ENCODE measurements at regions not wholly inside any gene's neighbourhood (a gene's known extent, or its start where the extent isn't known, plus 50 kb on each side); places are given as distances from the start of the nearest gene placed in this dataset.

GRCh38 chr13:54165581-54166215, 1137.1 kb downstream of the OLFM4 start:
- no peak for DNase-seq (ENCODE audit: low spot score)

GRCh38 chr13:54173996-54174395, 1145.4 kb downstream of the OLFM4 start:
- DNase-seq (ENCODE audit: low spot score), result no peak

DNA sequence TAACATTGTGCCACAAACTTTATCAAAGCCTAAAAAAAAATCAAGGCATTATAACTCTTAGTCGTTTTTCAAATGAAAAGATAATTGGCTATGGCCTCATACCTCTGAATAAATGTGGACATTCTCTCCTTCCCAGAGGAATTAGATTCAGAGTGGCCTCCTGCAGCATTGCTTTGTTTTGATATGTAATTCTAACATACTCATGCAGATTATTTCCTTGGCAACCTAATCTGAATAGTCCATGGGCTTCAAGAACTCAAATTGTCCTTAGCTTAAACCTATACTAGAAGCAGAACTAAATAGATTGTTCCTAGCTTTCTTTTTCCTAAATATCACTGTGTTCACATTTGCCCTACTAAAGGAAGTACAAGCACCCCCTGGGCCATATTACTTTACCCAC, 1146.9 kb downstream of the OLFM4 start:
- DNase-seq (ENCODE audit: low spot score), result no peak

DNA sequence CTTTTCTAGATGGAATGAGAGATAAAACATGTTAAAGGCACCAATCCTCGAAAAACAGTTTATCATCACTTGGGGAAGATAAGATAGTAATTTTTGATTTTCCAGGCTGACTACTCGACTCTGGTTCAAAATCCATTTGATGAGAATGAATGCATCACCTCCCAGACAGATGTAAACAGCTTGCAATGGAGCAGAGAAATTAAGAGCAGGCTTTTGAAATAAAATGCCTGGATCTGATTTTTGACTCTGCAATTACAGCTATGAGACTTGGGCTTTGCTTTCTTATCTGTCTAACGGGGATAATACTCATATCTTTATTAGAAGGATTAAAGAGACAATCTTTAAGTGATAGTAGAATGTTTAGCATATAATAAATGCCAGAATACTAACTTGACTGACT, 1148.9 kb downstream of the OLFM4 start:
- DNase-seq (ENCODE audit: low spot score), result no peak

DNA sequence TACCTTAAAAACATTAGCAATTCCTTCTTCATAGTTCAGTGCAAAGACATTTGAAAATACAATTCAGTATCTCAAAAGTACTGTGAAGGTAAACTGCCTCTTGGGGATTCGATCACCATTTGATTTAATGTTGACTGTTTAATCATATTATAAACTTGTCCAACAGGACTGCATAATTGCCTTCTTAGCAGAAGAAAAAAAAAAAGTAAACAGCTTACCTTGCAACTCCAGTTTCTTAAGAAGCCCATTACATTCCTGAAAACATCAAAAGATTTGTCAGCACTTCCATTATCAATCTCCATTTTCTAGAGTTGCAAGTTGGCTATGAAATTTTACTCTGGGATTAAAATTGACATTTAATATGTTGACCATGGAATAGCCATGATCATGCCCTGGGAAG, 1154.6 kb downstream of the OLFM4 start:
- no peak for DNase-seq (ENCODE audit: low spot score)

DNA sequence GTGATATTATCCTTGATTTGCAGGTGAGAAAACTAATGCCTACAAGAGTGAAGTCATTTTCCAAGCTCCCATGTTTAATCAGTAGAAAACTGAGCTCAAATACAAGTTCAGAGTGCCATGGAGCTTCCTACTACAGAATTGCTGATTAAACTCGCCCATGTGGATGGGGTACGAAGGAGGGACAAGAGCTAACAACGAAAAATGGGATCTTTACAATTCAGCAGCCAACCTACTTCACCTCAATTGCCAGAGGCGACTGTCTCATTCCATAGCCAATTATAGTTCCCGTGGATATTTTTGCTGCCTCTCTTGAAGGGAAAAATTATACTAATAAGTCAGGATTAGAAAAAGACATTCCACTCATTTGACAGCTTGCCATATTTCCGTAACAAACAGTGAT, 1155.1 kb downstream of the OLFM4 start:
- DNase-seq (ENCODE audit: low spot score), result no peak

GRCh38 chr13:54184576-54184975, 1156.0 kb downstream of the OLFM4 start:
- DNase-seq (ENCODE audit: low spot score), result no peak

DNA sequence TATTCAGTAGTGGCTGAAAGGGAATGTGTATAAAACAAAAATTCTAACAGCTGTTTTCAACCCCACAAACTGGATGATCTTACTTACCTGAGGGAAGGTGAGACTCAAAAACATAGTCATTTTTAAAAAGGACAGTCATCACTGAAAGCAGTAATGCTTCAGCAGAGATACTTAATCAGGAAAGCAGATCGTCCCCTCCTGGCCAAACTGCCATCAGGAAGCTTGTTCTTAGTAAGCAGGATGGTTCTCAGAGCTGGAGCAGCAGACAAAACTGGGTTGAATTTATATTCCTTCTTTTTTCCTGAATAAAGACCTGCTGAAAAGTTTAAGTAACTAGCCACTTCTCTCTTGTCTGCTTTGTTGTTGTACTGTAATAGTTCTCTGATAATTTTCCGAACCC, 1156.5 kb downstream of the OLFM4 start:
- DNase-seq (ENCODE audit: low spot score), result no peak

DNA sequence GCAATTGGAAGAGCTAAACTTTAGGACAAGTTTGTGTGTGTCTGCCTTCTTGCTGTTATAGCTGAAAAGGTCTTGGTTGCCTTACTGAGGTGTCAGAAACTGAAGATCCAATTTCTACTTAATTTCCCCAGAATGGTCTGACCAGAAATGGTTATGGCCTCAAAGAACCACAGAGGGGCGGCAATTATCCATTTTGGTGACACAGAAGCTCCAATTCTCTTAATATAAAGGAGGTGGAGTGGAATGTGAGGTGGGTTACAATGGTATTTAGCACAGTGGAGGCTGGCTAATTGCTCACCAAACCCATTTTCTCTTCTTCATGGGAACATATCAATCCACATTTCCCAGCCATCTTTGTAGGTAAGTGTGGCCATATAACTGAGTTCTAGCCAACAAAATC, 1157.2 kb downstream of the OLFM4 start:
- no peak for DNase-seq (ENCODE audit: low spot score)

- no peak for DNase-seq (ENCODE audit: low spot score)
Observed at GRCh38 chr13:54187461-54187860, 1158.8 kb downstream of the OLFM4 start.

GRCh38 chr13:54194233-54195024, 1165.8 kb downstream of the OLFM4 start:
- DNase-seq (ENCODE audit: low spot score), result no peak

- no peak for DNase-seq (ENCODE audit: low spot score)
Observed at GRCh38 chr13:54196684-54197083, 1168.1 kb downstream of the OLFM4 start.

DNA sequence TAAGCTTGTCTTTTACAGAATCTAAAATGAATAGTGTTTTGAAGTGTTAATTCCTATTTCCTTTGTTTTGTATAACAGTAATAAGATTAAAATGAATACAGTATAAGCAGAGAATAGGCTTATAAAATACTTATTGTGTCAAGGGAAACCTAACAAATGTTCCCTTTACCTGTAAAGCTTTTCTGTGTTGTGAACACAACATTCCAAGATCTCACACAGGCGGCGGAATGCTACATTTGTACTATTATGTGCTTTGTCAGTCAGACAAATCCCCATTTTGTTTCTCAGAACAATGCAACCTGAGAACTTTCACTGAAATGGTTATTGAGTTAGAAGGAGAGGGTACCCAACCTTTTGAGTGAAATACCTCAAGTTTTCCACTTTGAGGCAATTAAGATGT, 1170.3 kb downstream of the OLFM4 start:
- DNase-seq (ENCODE audit: low spot score), result no peak

DNA sequence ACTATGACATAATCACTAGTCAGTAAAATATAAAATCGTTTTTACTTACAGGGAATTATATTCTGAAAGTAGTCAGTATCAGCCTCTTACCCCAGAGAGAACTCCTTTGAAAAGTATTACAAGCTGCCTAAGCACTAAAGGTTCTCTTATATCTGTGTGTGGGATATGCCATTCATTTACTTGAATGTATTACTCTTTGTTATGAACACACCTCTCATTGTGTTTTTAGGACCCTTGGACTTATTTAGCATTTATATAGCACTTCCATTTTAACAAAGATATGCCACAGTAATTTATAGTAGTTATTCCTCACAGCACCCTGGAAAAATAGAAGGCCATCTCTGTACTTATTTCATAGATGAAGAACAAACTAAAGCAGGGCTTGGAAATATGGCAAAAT, 1178.0 kb downstream of the OLFM4 start:
- DNase-seq (ENCODE audit: low spot score), result no peak

- DNase-seq (ENCODE audit: low spot score), result no peak
Observed at GRCh38 chr13:54210397-54211049, 1181.9 kb downstream of the OLFM4 start.

DNA sequence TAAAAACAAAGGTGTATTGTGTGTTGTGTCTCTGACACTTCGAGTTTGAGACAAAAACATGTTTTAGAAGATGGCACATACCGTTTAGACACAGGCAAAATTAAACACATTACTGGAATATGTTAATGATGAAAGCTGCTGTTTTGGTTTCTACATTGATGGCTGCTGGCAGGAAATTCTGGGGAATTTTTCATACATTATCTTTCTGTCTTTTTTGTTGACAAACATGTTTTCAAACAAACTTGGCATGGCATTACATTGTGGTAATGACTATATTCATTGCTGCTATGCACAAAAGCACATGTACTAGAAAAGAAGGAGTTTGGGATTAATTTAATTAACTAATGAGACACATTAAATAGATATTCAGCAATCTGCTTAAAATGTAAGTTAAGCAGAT, 1187.6 kb downstream of the OLFM4 start:
- no peak for DNase-seq (ENCODE audit: low spot score)

GRCh38 chr13:54226876-54227275, 1198.3 kb downstream of the OLFM4 start:
- no peak for DNase-seq (ENCODE audit: low spot score)

DNA sequence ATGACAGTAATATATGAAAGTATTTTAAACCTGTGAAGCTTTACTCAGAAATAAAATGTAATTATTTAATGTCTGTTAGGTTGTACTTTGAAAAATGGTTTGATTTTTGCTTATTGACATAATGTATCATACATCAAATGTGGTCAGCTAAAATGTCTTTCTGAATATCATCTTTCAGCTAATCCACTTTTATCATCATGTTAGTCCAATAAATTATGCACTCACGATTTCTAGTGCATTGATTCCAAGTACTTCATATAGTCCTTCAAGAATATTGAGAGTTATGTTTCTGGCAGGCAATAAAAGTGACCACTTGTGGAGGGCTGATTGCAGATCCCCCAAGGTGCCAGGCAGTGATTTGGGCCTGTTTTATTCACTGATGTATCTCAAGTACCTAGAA, 1204.1 kb downstream of the OLFM4 start:
- DNase-seq (ENCODE audit: low spot score), result no peak

- no peak for DNase-seq (ENCODE audit: low spot score)
Observed at GRCh38 chr13:54234607-54235006, 1206.0 kb downstream of the OLFM4 start.

DNA sequence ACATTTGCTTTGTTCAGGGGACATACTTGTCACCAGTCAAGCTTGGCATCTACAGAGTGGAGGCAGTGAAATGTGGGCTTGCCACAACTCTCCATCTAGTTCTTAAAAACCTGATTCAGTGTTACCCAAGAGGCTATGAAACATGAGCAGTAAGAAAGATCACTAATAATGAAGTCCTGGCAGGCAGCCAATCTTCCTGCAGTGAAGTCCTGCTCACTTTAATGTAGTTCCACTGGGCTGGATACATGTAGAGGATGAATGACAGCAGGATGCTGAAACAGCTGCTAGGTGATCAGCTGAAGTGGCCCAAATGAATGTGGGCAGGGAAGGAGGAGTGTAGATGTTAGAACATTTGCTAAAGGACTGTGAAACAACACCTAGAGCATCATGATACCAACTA, 1213.1 kb downstream of the OLFM4 start:
- DNase-seq (ENCODE audit: low spot score), result peak; percentile 10

DNA sequence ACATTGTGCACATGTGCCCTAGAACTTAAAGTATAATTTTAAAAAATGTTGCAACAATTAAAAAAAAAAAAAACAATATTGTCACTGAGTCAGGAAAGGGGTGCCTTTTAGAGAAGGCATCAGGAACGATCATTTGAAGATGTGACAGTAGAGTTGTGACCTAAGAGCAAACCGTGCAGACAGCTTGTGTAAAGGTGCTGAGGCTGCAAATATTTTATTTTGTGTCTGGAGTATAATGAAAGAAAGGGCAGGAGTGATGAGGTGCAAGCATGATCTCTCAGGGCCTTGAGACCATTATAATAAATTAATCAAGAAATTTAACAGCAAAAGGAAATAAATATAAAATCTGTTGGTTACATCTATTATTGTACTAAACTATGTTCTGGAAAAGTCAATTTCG, 1219.7 kb downstream of the OLFM4 start:
- DNase-seq (ENCODE audit: low spot score), result no peak

GRCh38 chr13:54261856-54262255, 1233.2 kb downstream of the OLFM4 start:
- no peak for DNase-seq (ENCODE audit: low spot score)

DNA sequence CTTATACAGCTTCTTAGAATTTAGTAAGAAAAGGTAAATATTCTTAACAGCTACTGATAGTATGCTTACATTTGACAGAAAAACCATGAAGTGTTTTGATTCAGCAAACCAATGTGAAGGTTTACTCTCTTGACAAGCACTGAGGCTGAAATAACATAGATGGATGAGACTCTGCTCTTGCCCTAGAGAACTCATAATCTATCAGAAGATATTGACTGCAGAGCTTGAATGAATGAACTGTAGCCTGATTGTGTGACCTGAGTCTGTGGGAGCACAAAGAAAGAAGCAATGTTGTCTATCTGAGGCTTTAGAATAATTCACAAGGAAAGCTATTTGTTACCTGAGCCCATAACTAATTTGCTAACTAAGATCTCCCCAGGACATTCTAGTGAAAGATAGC, 1235.3 kb downstream of the OLFM4 start:
- DNase-seq (ENCODE audit: low spot score), result no peak

Measured in cerebellar cortex (tissue), 1 donor.